OCI-LY3 (cell line): ENCODE measurements at regions not wholly inside any gene's neighbourhood (a gene's known extent, or its start where the extent isn't known, plus 50 kb on each side); places are given as distances from the start of the nearest gene placed in this dataset.

Experiments
- CTCF ChIP-seq: fragments of 200-600, 300-600 bp; sonication (generic); IDR thresholded peaks from 2 replicates; pipeline ENCODE4 v1.5.1; 2014; ENCODE audit warnings: antibody characterized with exemption, low read length, low read depth
- EZH2phosphoT487 ChIP-seq: fragments of 200-600 bp; shearing (Covaris generic); IDR thresholded peaks from 2 replicates; pipeline ENCODE4 v1.6.1; 2018; ENCODE audit warnings: antibody characterized with exemption, mixed run types, low read depth

DNA sequence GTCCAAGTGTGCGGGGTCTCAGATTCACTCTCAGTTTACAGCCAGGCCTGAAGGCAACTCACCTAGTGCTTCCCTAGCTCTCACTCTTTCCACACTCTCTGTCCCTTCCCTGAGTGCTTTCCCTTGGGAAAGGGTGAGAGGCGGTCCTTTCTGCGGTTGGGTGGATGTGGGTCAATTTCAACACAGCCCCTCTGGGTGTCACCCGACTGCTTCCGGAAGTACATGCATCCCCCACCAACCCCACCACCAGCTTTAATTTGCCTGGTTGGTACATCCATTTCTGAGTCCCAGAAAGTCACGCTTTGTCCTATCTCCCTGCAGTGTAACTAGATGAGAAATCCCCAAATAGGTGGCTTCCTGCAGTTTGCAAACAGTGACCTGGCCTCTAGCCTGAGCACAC, 307.3 kb upstream of the MEIS1 start:
- no peak for TF ChIP-seq CTCF
- TF ChIP-seq EZH2phosphoT487, result no peak
